ENCODE measurements at regions not wholly inside any gene's neighbourhood (a gene's known extent, or its start where the extent isn't known, plus 50 kb on each side); places are given as distances from the start of the nearest gene placed in this dataset.
"Not testable (repeated sequence)": the region's sequence is repeated elsewhere in the genome, so short reads cannot be mapped to it uniquely, and the experiment has no call there.

GRCh38 chr3:74269689-74270088, 344.8 kb downstream of the CNTN3 start:
- no peak for DNase-seq

GRCh38 chr3:74268753-74269152, 345.7 kb downstream of the CNTN3 start:
- DNase-seq = no peak

GRCh38 chr3:74267588-74268184, 346.8 kb downstream of the CNTN3 start:
- peak; percentile 50 for DNase-seq

- no peak for DNase-seq
Observed at GRCh38 chr3:74267131-74267530, 347.3 kb downstream of the CNTN3 start.

- DNase-seq = no peak
Observed at GRCh38 chr3:74265069-74265468, 349.4 kb downstream of the CNTN3 start.

- DNase-seq = no peak
Observed at GRCh38 chr3:74263031-74263430, 351.4 kb downstream of the CNTN3 start.

- no peak for DNase-seq
Observed at GRCh38 chr3:74233091-74233490, 381.4 kb downstream of the CNTN3 start.

GRCh38 chr3:74217467-74217866, 397.0 kb downstream of the CNTN3 start:
- DNase-seq = no peak

GRCh38 chr3:74214286-74214685, 400.2 kb downstream of the CNTN3 start:
- DNase-seq = no peak

GRCh38 chr3:74210739-74211138, 403.7 kb downstream of the CNTN3 start:
- DNase-seq = no peak

GRCh38 chr3:74200952-74201351, 413.5 kb downstream of the CNTN3 start:
- DNase-seq = no peak

GRCh38 chr3:74178664-74179063, 435.8 kb downstream of the CNTN3 start:
- DNase-seq = not testable (repeated sequence)

- DNase-seq = no peak
Observed at GRCh38 chr3:74173090-74173489, 441.4 kb downstream of the CNTN3 start.

GRCh38 chr3:74167926-74168325, 446.5 kb downstream of the CNTN3 start:
- DNase-seq = no peak

- DNase-seq = no peak
Observed at GRCh38 chr3:74165211-74165610, 449.2 kb downstream of the CNTN3 start.

- DNase-seq = no peak
Observed at GRCh38 chr3:74149466-74149865, 465.0 kb downstream of the CNTN3 start.

GRCh38 chr3:74145277-74145676, 469.2 kb downstream of the CNTN3 start:
- DNase-seq = no peak

GRCh38 chr3:74139648-74140047, 474.8 kb downstream of the CNTN3 start:
- no peak for DNase-seq

GRCh38 chr3:74137790-74138189, 476.7 kb downstream of the CNTN3 start:
- DNase-seq = no peak

- no peak for DNase-seq
Observed at GRCh38 chr3:74135808-74136207, 478.7 kb downstream of the CNTN3 start.

GRCh38 chr3:74134831-74135230, 479.6 kb downstream of the CNTN3 start:
- no peak for DNase-seq

GRCh38 chr3:74131546-74132328, 482.7 kb downstream of the CNTN3 start:
- DNase-seq = not testable (repeated sequence)

- DNase-seq = no peak
Observed at GRCh38 chr3:74129611-74130010, 484.8 kb downstream of the CNTN3 start.

GRCh38 chr3:74129056-74129455, 485.4 kb downstream of the CNTN3 start:
- DNase-seq = no peak

- DNase-seq = no peak
Observed at GRCh38 chr3:74127256-74127655, 487.2 kb downstream of the CNTN3 start.

All from suppressor macrophage treated with lipopolysaccharide for 4 hours (primary cell).